ENCODE measurements at regions not wholly inside any gene's neighbourhood (a gene's known extent, or its start where the extent isn't known, plus 50 kb on each side); places are given as distances from the start of the nearest gene placed in this dataset.
"Not testable (repeated sequence)": the region's sequence is repeated elsewhere in the genome, so short reads cannot be mapped to it uniquely, and the experiment has no call there.

DNA sequence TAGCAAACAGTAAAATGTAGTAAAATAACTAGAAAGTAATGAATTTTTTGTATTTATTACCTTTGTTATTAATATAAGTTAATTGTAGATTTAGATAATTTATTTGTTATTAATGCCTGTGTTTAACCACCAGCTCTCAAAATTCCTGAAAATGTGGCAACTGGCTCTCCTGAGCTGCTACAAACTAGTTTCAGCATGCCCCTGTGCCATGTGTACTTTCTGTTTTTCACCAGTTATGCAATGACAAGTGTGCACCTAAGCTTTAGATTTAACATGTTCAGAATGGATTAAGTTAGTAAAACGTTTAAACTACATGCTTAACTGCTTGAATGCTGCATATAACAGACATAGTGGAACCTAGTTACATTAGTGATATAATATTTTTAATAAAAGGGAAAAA is 88.1 kb downstream of the POSTN start:
- TF ChIP-seq, protein P1, sequence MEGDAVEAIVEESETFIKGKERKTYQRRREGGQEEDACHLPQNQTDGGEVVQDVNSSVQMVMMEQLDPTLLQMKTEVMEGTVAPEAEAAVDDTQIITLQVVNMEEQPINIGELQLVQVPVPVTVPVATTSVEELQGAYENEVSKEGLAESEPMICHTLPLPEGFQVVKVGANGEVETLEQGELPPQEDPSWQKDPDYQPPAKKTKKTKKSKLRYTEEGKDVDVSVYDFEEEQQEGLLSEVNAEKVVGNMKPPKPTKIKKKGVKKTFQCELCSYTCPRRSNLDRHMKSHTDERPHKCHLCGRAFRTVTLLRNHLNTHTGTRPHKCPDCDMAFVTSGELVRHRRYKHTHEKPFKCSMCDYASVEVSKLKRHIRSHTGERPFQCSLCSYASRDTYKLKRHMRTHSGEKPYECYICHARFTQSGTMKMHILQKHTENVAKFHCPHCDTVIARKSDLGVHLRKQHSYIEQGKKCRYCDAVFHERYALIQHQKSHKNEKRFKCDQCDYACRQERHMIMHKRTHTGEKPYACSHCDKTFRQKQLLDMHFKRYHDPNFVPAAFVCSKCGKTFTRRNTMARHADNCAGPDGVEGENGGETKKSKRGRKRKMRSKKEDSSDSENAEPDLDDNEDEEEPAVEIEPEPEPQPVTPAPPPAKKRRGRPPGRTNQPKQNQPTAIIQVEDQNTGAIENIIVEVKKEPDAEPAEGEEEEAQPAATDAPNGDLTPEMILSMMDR (IDR thresholded peaks at IDR 0.05; ENCODE audit: insufficient read depth, low read length, severe bottlenecking): no peak
- Histone ChIP-seq H3K36me3 (ENCODE audit: control insufficient read depth, insufficient read depth, low read length) (no peaks in the 10 kb centered on the region), H3K4me3 (ENCODE audit: low read depth, low read length) (no peak overlapping the region), H3K27me3 (ENCODE audit: control insufficient read depth, insufficient read depth, low read length) (no peaks in the 10 kb centered on the region)
- peak; percentile 90 for DNase-seq (ENCODE audit: low read depth)
- FAIRE-seq: no peak

- DNase-seq (ENCODE audit: low read depth): no peak
- H3K4me3 ChIP-seq (ENCODE audit: low read depth, low read length): no peak overlapping the region
- no peak for FAIRE-seq
- TF ChIP-seq, protein P1 (IDR thresholded peaks at IDR 0.05; ENCODE audit: insufficient read depth, low read length, severe bottlenecking): no peak
- H3K36me3 ChIP-seq (ENCODE audit: control insufficient read depth, insufficient read depth, low read length): no peaks in the 10 kb centered on the region
- no peaks in the 10 kb centered on the region for H3K27me3 ChIP-seq (ENCODE audit: control insufficient read depth, insufficient read depth, low read length)
These were observed 93.0 kb downstream of the POSTN start for GRCh38 chr13:37505531-37505930.

GRCh38 chr13:37504251-37504650 is 94.3 kb downstream of the POSTN start:
- no peak for FAIRE-seq
- Histone ChIP-seq H3K36me3 (ENCODE audit: control insufficient read depth, insufficient read depth, low read length) (no peaks in the 10 kb centered on the region), H3K27me3 (ENCODE audit: control insufficient read depth, insufficient read depth, low read length) (no peaks in the 10 kb centered on the region), H3K4me3 (ENCODE audit: low read depth, low read length) (no peak overlapping the region)
- DNase-seq (ENCODE audit: low read depth): no peak
- TF ChIP-seq, protein P1 (IDR thresholded peaks at IDR 0.05; ENCODE audit: insufficient read depth, low read length, severe bottlenecking): no peak

DNA sequence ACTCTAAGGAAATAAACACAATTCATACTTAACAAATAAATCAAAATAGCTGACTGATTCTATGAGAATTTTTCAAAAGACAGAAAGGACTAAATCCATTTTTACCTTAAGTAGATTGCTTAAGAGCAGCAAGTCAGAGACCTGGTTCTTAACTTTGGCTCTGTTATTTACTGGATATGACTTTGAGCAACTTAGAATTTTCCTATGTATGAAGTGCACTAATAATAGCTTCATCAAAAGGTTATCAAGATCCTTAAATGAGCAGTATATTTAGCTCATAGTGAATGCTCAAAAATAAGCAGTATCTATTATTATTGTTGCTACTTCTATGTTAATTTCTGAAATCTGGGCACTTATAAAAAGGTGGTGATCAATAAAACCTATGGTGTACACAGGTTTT is 95.3 kb downstream of the POSTN start:
- Histone ChIP-seq H3K36me3 (ENCODE audit: control insufficient read depth, insufficient read depth, low read length) (no peaks in the 10 kb centered on the region), H3K4me3 (ENCODE audit: low read depth, low read length) (no peak overlapping the region), H3K27me3 (ENCODE audit: control insufficient read depth, insufficient read depth, low read length) (no peaks in the 10 kb centered on the region)
- no peak for FAIRE-seq
- TF ChIP-seq, protein P1 (IDR thresholded peaks at IDR 0.05; ENCODE audit: insufficient read depth, low read length, severe bottlenecking): no peak
- DNase-seq (ENCODE audit: low read depth): no peak

DNA sequence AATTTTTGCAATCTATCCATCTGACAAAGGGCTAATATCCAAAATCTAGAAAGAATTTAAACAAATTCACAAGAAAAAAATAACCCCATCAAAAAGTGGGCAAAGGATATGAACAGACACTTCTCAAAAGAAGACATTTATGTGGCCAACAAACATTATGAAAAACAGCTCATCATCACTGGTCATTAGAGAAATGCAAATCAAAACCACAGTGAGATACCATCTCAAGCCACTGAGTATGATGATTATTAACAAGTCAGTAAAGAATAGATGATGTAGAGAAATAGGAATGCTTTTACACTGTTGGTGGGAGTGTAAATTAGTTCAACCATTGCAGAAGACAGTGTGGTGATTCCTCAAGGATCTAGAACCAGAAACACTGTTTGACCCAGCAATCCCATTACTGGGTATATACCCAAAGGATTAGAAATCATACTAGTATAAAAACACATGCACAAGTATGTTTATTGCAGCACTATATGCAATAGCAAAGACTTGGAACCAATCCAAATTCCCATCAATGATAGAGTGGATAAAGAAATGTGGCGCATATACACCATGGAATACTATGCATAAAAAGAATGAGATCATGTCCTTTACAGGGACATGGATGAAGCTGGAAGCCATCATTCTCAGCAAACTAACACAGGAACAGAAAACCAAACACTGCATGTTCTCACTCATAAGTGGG is 96.1 kb downstream of the POSTN start:
- not testable (repeated sequence) for H3K27me3 ChIP-seq (ENCODE audit: control insufficient read depth, insufficient read depth, low read length); H3K36me3 ChIP-seq (ENCODE audit: control insufficient read depth, insufficient read depth, low read length); FAIRE-seq; H3K4me3 ChIP-seq (ENCODE audit: low read depth, low read length); DNase-seq (ENCODE audit: low read depth)

GRCh38 chr13:37501187-37501586 is 97.4 kb downstream of the POSTN start:
- no peak for FAIRE-seq

More at GRCh38 chr13:37501187-37501586, 97.4 kb downstream of the POSTN start:
- no peaks in the 10 kb centered on the region for H3K36me3 ChIP-seq (ENCODE audit: control insufficient read depth, insufficient read depth, low read length)
- TF ChIP-seq, protein P1 (IDR thresholded peaks at IDR 0.05; ENCODE audit: insufficient read depth, low read length, severe bottlenecking): no peak
- no peak overlapping the region for H3K4me3 ChIP-seq (ENCODE audit: low read depth, low read length)
- no peak for DNase-seq (ENCODE audit: low read depth)
- no peaks in the 10 kb centered on the region for H3K27me3 ChIP-seq (ENCODE audit: control insufficient read depth, insufficient read depth, low read length)

Data from bronchial epithelial cell (primary cell).